IgD-negative memory B cell (primary cell): ENCODE measurements at regions not wholly inside any gene's neighbourhood (a gene's known extent, or its start where the extent isn't known, plus 50 kb on each side); places are given as distances from the start of the nearest gene placed in this dataset.
"Not testable (repeated sequence)": the region's sequence is repeated elsewhere in the genome, so short reads cannot be mapped to it uniquely, and the experiment has no call there.

Experiments used
- H3K27ac Mint-ChIP-seq, 3 donors: one replicate each; pipeline ENCODE4 v1.8.0; 2020 to 2022; ENCODE audit warnings: mild to moderate bottlenecking in 3 of 3, mixed read lengths in 3 of 3, moderate library complexity in 1 of 3
- H3K27me3 Mint-ChIP-seq: one replicate; pipeline ENCODE4 v1.8.0; 2021; ENCODE audit warnings: mixed read lengths
- H3K36me3 Mint-ChIP-seq: one replicate; pipeline ENCODE4 v1.8.0; 2020; ENCODE audit warnings: mild to moderate bottlenecking, mixed read lengths
- H3K4me1 Mint-ChIP-seq, 3 donors: one replicate each; pipeline ENCODE4 v1.8.0; 2020 to 2022; ENCODE audit warnings: mixed read lengths in 3 of 3, mild to moderate bottlenecking in 1 of 3
- H3K4me3 Mint-ChIP-seq, 4 donors: one replicate each; pipeline ENCODE4 v1.8.0; 2020 to 2022; ENCODE audit warnings: mild to moderate bottlenecking in 4 of 4, mixed read lengths in 4 of 4, moderate library complexity in 3 of 4
- H3K9me3 Mint-ChIP-seq, 3 donors: one replicate each; pipeline ENCODE4 v1.8.0; 2020 to 2021; ENCODE audit warnings: mixed read lengths in 3 of 3, mild to moderate bottlenecking in 1 of 3

- Mint-ChIP-seq H3K27me3 (no peaks in the 10 kb centered on the region), H3K27ac (no peak overlapping the region), H3K4me3 (no peak overlapping the region), H3K36me3 (no peaks in the 10 kb centered on the region), H3K4me1 (no peaks in the 10 kb centered on the region), H3K9me3 (peaks cover 8 to 14% (median 13%) of the 10 kb centered on the region in 3 donors)
Measured at GRCh38 chr1:238611406-238611805, 720.7 kb upstream of the ZP4 start.

- Mint-ChIP-seq H3K9me3 (peaks cover 10 to 14% (median 11%) of the 10 kb centered on the region in 3 donors), H3K27me3 (no peaks in the 10 kb centered on the region), H3K4me1 (no peaks in the 10 kb centered on the region), H3K27ac (no peak overlapping the region), H3K4me3 (no peak overlapping the region), H3K36me3 (no peaks in the 10 kb centered on the region)
Measured at GRCh38 chr1:238608144-238608543, 717.4 kb upstream of the ZP4 start.

- Mint-ChIP-seq H3K4me1 (no peaks in the 10 kb centered on the region), H3K4me3 (no peak overlapping the region), H3K36me3 (no peaks in the 10 kb centered on the region)
Measured at GRCh38 chr1:238606896-238607295, 716.2 kb upstream of the ZP4 start.

GRCh38 chr1:238606457-238606856 is 715.7 kb upstream of the ZP4 start:
- no peak overlapping the region for H3K4me3 Mint-ChIP-seq

More at GRCh38 chr1:238606896-238607295, 716.2 kb upstream of the ZP4 start:
- H3K27ac Mint-ChIP-seq = no peak overlapping the region
- no peaks in the 10 kb centered on the region for H3K27me3 Mint-ChIP-seq
- peaks cover 9 to 11% (median 10%) of the 10 kb centered on the region in 3 donors for H3K9me3 Mint-ChIP-seq

GRCh38 chr1:238604357-238604756 is 713.6 kb upstream of the ZP4 start:
- Mint-ChIP-seq H3K36me3 (no peaks in the 10 kb centered on the region), H3K4me3 (no peak overlapping the region), H3K9me3 (peaks cover 4 to 11% (median 7%) of the 10 kb centered on the region in 3 donors), H3K27ac (no peak overlapping the region), H3K27me3 (no peaks in the 10 kb centered on the region), H3K4me1 (peaks cover 0 to 1% (median 0%) of the 10 kb centered on the region in 3 donors)

More at GRCh38 chr1:238606457-238606856, 715.7 kb upstream of the ZP4 start:
- Mint-ChIP-seq H3K27ac (no peak overlapping the region), H3K27me3 (no peaks in the 10 kb centered on the region), H3K36me3 (no peaks in the 10 kb centered on the region), H3K4me1 (no peaks in the 10 kb centered on the region), H3K9me3 (peaks cover 9 to 11% (median 10%) of the 10 kb centered on the region in 3 donors)

GRCh38 chr1:238601604-238602003 is 710.9 kb upstream of the ZP4 start:
- H3K27ac Mint-ChIP-seq, H3K27me3 Mint-ChIP-seq, H3K36me3 Mint-ChIP-seq, H3K4me1 Mint-ChIP-seq, H3K9me3 Mint-ChIP-seq, H3K4me3 Mint-ChIP-seq: not testable (repeated sequence)

GRCh38 chr1:238596703-238597102 is 706.0 kb upstream of the ZP4 start:
- H3K27me3 Mint-ChIP-seq = no peaks in the 10 kb centered on the region
- peaks cover 2% of the 10 kb centered on the region for H3K36me3 Mint-ChIP-seq
- peaks cover 0 to 1% (median 0%) of the 10 kb centered on the region in 3 donors for H3K4me1 Mint-ChIP-seq
- peaks cover 1 to 7% (median 3%) of the 10 kb centered on the region in 3 donors for H3K9me3 Mint-ChIP-seq
- no peak overlapping the region for H3K4me3 Mint-ChIP-seq
- H3K27ac Mint-ChIP-seq = no peak overlapping the region

- Mint-ChIP-seq H3K4me3 (no peak overlapping the region), H3K27me3 (no peaks in the 10 kb centered on the region), H3K27ac (no peak overlapping the region), H3K4me1 (no peaks in the 10 kb centered on the region), H3K9me3 (peaks cover 0 to 6% (median 6%) of the 10 kb centered on the region in 3 donors), H3K36me3 (peaks cover 3% of the 10 kb centered on the region)
Measured at GRCh38 chr1:238592621-238593020, 701.9 kb upstream of the ZP4 start.

GRCh38 chr1:238589843-238590435 is 699.2 kb upstream of the ZP4 start:
- H3K36me3 Mint-ChIP-seq = peaks cover 4% of the 10 kb centered on the region
- no peaks in the 10 kb centered on the region for H3K27me3 Mint-ChIP-seq
- no peak overlapping the region for H3K4me3 Mint-ChIP-seq
- no peaks in the 10 kb centered on the region for H3K4me1 Mint-ChIP-seq
- no peak overlapping the region for H3K27ac Mint-ChIP-seq
- H3K9me3 Mint-ChIP-seq = peaks cover 0 to 9% (median 6%) of the 10 kb centered on the region in 3 donors

GRCh38 chr1:238582816-238583215 is 692.1 kb upstream of the ZP4 start:
- Mint-ChIP-seq H3K4me3 (no peak overlapping the region), H3K27ac (no peak overlapping the region), H3K27me3 (no peaks in the 10 kb centered on the region), H3K36me3 (peaks cover 1% of the 10 kb centered on the region), H3K4me1 (no peaks in the 10 kb centered on the region), H3K9me3 (peaks cover 4 to 10% (median 6%) of the 10 kb centered on the region in 3 donors)

- H3K27ac Mint-ChIP-seq = no peak overlapping the region
- H3K36me3 Mint-ChIP-seq = peaks cover 2% of the 10 kb centered on the region
- H3K9me3 Mint-ChIP-seq = peaks cover 3 to 10% (median 4%) of the 10 kb centered on the region in 3 donors
- no peaks in the 10 kb centered on the region for H3K27me3 Mint-ChIP-seq
- no peaks in the 10 kb centered on the region for H3K4me1 Mint-ChIP-seq
- no peak overlapping the region for H3K4me3 Mint-ChIP-seq
Measured at GRCh38 chr1:238581332-238581731, 690.6 kb upstream of the ZP4 start.

GRCh38 chr1:238568735-238569134 is 678.0 kb upstream of the ZP4 start:
- H3K9me3 Mint-ChIP-seq = peaks cover 2 to 8% (median 5%) of the 10 kb centered on the region in 3 donors
- H3K27ac Mint-ChIP-seq = no peak overlapping the region
- no peak overlapping the region for H3K4me3 Mint-ChIP-seq
- H3K36me3 Mint-ChIP-seq = no peaks in the 10 kb centered on the region
- no peaks in the 10 kb centered on the region for H3K27me3 Mint-ChIP-seq
- H3K4me1 Mint-ChIP-seq = peaks cover 0 to 2% (median 2%) of the 10 kb centered on the region in 3 donors

- no peak overlapping the region for H3K27ac Mint-ChIP-seq
- H3K36me3 Mint-ChIP-seq = no peaks in the 10 kb centered on the region
- H3K4me1 Mint-ChIP-seq = peaks cover 0 to 2% (median 0%) of the 10 kb centered on the region in 3 donors
- no peaks in the 10 kb centered on the region for H3K27me3 Mint-ChIP-seq
- H3K9me3 Mint-ChIP-seq = peaks cover 4 to 12% (median 9%) of the 10 kb centered on the region in 3 donors
- no peak overlapping the region for H3K4me3 Mint-ChIP-seq
Measured at GRCh38 chr1:238562341-238562740, 671.6 kb upstream of the ZP4 start.

- no peak overlapping the region for H3K4me3 Mint-ChIP-seq
- H3K4me1 Mint-ChIP-seq = no peaks in the 10 kb centered on the region
- no peak overlapping the region for H3K27ac Mint-ChIP-seq
- no peaks in the 10 kb centered on the region for H3K36me3 Mint-ChIP-seq
- no peaks in the 10 kb centered on the region for H3K27me3 Mint-ChIP-seq
- H3K9me3 Mint-ChIP-seq = peaks cover 1 to 13% (median 7%) of the 10 kb centered on the region in 3 donors
Measured at GRCh38 chr1:238558746-238559145, 668.0 kb upstream of the ZP4 start.

GRCh38 chr1:238558156-238558555 is 667.4 kb upstream of the ZP4 start:
- no peaks in the 10 kb centered on the region for H3K4me1 Mint-ChIP-seq
- H3K9me3 Mint-ChIP-seq = peaks cover 1 to 13% (median 7%) of the 10 kb centered on the region in 3 donors
- no peaks in the 10 kb centered on the region for H3K36me3 Mint-ChIP-seq
- no peak overlapping the region for H3K27ac Mint-ChIP-seq
- H3K27me3 Mint-ChIP-seq = no peaks in the 10 kb centered on the region
- H3K4me3 Mint-ChIP-seq = no peak overlapping the region

GRCh38 chr1:238552271-238552670 is 661.5 kb upstream of the ZP4 start:
- no peaks in the 10 kb centered on the region for H3K4me1 Mint-ChIP-seq

More at GRCh38 chr1:238552271-238552670, 661.5 kb upstream of the ZP4 start:
- Mint-ChIP-seq H3K36me3 (no peaks in the 10 kb centered on the region), H3K27me3 (no peaks in the 10 kb centered on the region), H3K4me3 (no peak overlapping the region), H3K27ac (no peak overlapping the region), H3K9me3 (peaks cover 2 to 12% (median 2%) of the 10 kb centered on the region in 3 donors)
